K562 (cell line): ENCODE measurements at regions not wholly inside any gene's neighbourhood (a gene's known extent, or its start where the extent isn't known, plus 50 kb on each side); places are given as distances from the start of the nearest gene placed in this dataset.

Source experiments
- ARID2 ChIP-seq: fragments of 450-650 bp; IDR thresholded peaks from 2 replicates; pipeline ENCODE4 v1.6.1; 2017; ENCODE audit warnings: antibody characterized with exemption, mild to moderate bottlenecking
- ARNT ChIP-seq, 2 experiments: fragments of 450-650 bp; IDR thresholded peaks; 2 replicates each; pipeline ENCODE4 v1.6.1; 2016; ENCODE audit warnings: mild to moderate bottlenecking in 1 of 2
- HINFP ChIP-seq: fragments of 450-650 bp; conservative IDR thresholded peaks from 2 replicates; pipeline ENCODE4 v1.6.1; 2016; ENCODE audit warnings: missing genetic modification characterization, low read depth, mild to moderate bottlenecking, control low read depth, missing compliant biosample characterization
- MCM2 ChIP-seq: fragments of 450-650 bp; IDR thresholded peaks from 2 replicates; pipeline ENCODE4 v1.6.1; 2017; ENCODE audit warnings: low read depth, mild to moderate bottlenecking
- POLR2G ChIP-seq: fragments of 200-400 bp; formaldehyde crosslinking; IDR thresholded peaks from 2 replicates; pipeline ENCODE4 v1.6.1; 2017; ENCODE audit warnings: low read depth, mild to moderate bottlenecking, antibody characterized with exemption, low read length, moderate library complexity
- SAFB2 ChIP-seq: fragments of 200-400 bp; formaldehyde crosslinking; IDR thresholded peaks from 2 replicates; pipeline ENCODE4 v1.6.1; 2018; ENCODE audit warnings: borderline replicate concordance, low read length, low read depth, moderate library complexity; ENCODE audit not compliant: severe bottlenecking
- SMAD2 ChIP-seq: fragments of 150-350 bp; IDR thresholded peaks from 2 replicates; pipeline ENCODE4 v1.6.1; 2014; ENCODE audit warnings: low read depth, mild to moderate bottlenecking, low read length
- SRSF1 ChIP-seq: fragments of 200-400 bp; formaldehyde crosslinking; IDR thresholded peaks from 2 replicates; pipeline ENCODE4 v1.6.1; 2017; ENCODE audit warnings: mild to moderate bottlenecking, low read depth, low read length, moderate library complexity
- TF ChIP-seq, protein P1 (sequence below), 2 experiments: fragments of 450-650 bp; formaldehyde crosslinking in 1 of 2; IDR thresholded peaks; 2 replicates each; pipeline versions ENCODE4 v1.4.0 to v1.6.1; 2014 to 2020; ENCODE audit warnings: mild to moderate bottlenecking in 2 of 2, borderline replicate concordance in 1 of 2, low read depth in 1 of 2

GRCh38 chr4:159024266-159024665, 78.6 kb upstream of the RAPGEF2 start (continued):
- TF ChIP-seq HINFP (tag) (peak; percentile 58; the same call in 1 of the 2 replicates), SRSF1 (no peak), POLR2G (no peak), SAFB2 (no peak), ARNT (IDR thresholded peaks at IDR 0.05) (no peak), SMAD2 (no peak), MCM2 (no peak), ARID2 (no peak)
- TF ChIP-seq, protein P1, sequence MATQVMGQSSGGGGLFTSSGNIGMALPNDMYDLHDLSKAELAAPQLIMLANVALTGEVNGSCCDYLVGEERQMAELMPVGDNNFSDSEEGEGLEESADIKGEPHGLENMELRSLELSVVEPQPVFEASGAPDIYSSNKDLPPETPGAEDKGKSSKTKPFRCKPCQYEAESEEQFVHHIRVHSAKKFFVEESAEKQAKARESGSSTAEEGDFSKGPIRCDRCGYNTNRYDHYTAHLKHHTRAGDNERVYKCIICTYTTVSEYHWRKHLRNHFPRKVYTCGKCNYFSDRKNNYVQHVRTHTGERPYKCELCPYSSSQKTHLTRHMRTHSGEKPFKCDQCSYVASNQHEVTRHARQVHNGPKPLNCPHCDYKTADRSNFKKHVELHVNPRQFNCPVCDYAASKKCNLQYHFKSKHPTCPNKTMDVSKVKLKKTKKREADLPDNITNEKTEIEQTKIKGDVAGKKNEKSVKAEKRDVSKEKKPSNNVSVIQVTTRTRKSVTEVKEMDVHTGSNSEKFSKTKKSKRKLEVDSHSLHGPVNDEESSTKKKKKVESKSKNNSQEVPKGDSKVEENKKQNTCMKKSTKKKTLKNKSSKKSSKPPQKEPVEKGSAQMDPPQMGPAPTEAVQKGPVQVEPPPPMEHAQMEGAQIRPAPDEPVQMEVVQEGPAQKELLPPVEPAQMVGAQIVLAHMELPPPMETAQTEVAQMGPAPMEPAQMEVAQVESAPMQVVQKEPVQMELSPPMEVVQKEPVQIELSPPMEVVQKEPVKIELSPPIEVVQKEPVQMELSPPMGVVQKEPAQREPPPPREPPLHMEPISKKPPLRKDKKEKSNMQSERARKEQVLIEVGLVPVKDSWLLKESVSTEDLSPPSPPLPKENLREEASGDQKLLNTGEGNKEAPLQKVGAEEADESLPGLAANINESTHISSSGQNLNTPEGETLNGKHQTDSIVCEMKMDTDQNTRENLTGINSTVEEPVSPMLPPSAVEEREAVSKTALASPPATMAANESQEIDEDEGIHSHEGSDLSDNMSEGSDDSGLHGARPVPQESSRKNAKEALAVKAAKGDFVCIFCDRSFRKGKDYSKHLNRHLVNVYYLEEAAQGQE (IDR thresholded peaks at IDR 0.05; ENCODE audit: borderline replicate concordance): no peak
- TF ChIP-seq, protein P1 (CRISPR knock-in tag; IDR thresholded peaks at IDR 0.05; ENCODE audit: low read depth): no peak
